ENCODE measurements at regions not wholly inside any gene's neighbourhood (a gene's known extent, or its start where the extent isn't known, plus 50 kb on each side); places are given as distances from the start of the nearest gene placed in this dataset.
"Not testable (repeated sequence)": the region's sequence is repeated elsewhere in the genome, so short reads cannot be mapped to it uniquely, and the experiment has no call there.

- not testable (repeated sequence) for DNase-seq
Measured at GRCh38 chr14:105623178-105623577, 96.8 kb downstream of the TMEM121 start.

DNA sequence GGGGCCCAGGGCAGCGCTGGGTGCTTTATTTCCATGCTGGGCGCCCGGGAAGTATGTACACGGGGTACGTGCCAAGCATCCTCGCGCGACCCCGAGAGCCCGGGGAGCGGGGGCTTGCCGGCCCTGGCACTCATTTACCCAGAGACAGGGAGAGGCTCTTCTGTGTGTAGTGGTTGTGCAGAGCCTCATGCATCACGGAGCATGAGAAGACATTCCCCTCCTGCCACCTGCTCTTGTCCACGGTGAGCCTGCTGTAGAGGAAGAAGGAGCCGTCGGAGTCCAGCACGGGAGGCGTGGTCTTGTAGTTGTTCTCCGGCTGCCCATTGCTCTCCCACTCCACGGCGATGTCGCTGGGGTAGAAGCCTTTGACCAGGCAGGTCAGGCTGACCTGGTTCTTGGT lies 98.0 kb downstream of the TMEM121 start:
- DNase-seq = not testable (repeated sequence)

DNA sequence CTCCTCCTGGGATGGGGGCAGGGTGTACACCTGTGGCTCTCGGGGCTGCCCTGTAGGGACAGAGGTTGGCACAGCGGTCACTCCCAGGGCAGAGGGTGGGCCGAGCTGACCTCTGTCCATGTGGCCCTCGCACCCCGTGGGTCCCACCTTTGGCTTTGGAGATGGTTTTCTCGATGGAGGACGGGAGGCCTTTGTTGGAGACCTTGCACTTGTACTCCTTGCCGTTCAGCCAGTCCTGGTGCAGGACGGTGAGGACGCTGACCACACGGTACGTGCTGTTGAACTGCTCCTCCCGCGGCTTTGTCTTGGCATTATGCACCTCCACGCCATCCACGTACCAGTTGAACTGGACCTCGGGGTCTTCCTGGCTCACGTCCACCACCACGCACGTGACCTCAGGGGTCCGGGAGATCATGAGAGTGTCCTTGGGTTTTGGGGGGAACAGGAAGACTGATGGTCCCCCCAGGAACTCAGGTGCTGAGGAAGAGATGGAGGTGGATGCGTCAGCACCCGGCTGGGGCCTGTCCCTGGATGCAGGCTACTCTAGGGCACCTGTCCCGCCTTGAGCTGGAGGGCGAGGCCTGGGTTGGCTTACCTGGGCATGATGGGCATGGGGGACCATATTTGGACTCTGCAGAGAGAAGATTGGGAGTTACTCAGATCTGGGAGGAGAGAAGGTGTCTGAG lies 98.5 kb downstream of the TMEM121 start:
- not testable (repeated sequence) for DNase-seq

DNA sequence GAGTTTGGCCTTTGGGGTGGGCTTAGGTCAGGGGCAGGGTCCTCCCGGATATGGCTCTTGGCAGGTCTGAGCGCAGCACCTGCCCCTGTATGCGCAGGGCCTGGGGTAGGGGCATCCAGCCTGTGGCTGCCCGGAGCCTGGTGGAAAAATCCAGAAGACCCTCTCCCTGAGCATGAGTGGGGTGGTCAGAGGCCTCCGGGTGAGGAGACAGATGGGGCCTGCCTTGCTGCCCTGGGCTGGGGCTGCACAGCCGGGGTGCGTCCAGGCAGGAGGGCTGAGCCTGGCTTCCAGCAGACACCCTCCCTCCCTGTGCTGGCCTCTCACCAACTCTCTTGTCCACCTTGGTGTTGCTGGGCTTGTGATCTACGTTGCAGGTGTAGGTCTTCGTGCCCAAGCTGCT lies 99.1 kb downstream of the TMEM121 start:
- DNase-seq = not testable (repeated sequence)

- DNase-seq = not testable (repeated sequence)
Measured at GRCh38 chr14:105626111-105626510, 99.7 kb downstream of the TMEM121 start.

- not testable (repeated sequence) for DNase-seq
Measured at GRCh38 chr14:105626651-105627050, 100.3 kb downstream of the TMEM121 start.

- DNase-seq = not testable (repeated sequence)
Measured at GRCh38 chr14:105627287-105627686, 100.9 kb downstream of the TMEM121 start.

- DNase-seq = no peak
Measured at GRCh38 chr14:105627701-105628100, 101.3 kb downstream of the TMEM121 start.

- DNase-seq = not testable (repeated sequence)
Measured at GRCh38 chr14:105628126-105628525, 101.7 kb downstream of the TMEM121 start.

DNA sequence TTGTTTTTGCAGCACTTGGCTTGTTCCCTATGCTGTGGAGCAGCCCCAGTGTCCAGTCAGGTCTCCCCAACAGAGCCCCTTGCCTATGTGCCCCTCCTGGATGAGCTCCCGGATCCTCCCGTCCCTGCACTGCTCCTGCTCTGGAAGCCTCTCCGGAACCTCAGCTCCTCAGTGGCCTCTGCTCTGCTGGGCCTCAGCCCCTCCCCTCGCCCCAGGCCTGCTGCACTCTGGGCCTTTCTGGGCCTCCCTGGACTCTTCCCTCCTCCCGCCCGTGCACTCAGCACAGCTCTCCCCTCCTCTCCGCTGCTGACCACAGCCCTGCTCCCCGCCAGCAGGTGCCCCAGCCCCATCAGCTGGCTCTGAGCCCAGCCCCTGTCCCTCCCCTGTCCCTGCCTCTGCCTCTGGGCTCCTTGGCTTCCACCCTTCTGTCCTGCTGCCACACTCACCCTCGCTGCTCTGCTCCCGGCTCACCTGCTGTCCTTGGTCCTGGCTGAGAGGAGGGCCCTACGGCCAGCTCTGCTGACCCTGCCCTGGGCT lies 102.2 kb downstream of the TMEM121 start:
- DNase-seq = not testable (repeated sequence)

DNA sequence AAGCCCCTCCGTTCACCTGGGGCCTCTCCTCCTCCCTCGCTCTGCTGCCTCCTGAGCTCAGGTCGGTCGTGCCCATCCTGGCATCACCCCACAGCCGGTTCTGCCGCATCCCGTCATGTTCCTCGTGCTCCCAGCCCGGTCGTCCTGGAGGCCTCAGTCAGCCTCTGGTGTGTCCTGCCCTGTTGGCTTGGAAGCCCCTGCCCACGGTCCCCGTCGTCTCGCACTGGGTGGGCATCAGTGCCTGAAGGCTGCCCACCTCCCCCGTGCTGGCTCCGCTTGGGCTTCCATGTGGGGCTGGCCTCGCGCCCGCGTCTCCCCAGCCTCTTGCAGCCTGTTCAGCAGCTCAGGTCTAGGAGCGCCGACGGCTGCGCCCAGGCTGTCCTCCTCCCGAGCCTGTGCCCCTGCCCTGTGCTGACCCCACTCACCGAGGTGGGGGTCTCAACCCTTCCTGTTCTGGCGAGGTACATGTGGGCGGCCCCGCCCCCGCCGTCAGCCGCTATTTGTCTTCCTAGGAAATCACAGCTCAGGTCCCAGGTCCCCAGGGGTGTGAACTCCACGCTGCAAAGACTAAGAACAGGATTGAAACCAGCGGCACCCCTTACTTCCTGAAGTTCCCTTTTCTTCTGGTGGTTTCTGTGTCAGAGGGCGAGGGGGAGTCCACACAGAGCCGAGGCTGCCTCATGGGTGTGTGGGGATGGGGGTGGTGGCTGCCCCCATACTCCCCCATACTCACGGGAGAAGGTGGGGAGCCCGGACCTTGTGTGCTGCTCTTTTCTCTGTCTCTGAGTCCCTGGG lies 102.9 kb downstream of the TMEM121 start:
- DNase-seq = not testable (repeated sequence)

- no peak for DNase-seq
Measured at GRCh38 chr14:105629886-105630215, 103.5 kb downstream of the TMEM121 start.

DNA sequence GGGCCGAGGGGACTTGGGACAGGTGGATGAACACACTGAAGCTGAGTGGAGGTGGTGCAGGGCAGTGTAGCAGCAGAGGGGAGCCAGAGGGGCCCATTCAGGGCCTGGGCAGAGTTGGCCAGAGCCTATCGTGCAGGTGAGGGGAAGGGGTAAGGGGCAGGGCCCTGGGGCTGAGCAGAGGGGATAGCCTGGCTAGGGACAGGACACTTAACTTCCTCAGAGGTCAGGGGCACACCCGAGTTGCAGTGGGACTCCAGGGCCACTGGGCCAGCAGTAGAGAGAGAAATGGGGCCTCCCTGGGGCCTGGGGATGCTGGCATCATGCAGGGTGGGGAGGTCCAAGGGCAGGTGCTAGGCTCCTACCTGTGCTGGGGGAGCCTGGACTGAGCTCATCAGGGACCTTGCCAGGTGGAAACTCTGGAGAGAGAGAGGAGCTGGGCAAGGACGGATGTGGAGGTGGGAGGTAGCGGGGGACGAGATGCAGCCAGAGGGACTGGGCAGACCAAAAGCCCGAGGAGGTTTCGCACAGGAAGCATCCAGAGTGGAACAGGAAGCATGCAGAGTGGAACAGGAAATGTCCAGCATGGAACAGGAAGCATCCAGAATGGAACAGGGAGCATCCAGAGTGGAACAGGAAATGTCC lies 104.0 kb downstream of the TMEM121 start:
- not testable (repeated sequence) for DNase-seq

GRCh38 chr14:105630935-105631779 lies 104.8 kb downstream of the TMEM121 start:
- not testable (repeated sequence) for DNase-seq

DNA sequence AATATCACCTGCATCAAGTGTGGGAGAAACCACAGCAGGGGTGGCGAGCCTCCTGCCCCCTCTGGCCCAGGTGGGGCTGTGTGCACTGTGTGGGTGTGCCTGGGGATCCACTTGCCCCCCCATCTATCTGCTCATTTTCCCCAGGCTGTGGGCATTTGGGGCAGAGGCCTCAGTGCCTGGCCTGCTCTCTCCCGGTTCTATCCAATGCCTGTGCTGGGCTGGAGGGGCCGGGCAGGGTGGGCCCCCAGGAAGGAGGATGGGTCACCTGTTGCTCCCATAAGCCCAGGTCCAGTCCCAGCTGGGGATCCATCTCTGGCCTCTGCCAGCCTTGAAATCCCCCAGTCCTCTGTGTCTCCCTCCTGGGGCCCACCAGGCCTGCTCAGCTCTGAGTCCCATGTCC lies 105.6 kb downstream of the TMEM121 start:
- no peak for DNase-seq

GRCh38 chr14:105633596-105633995 lies 107.2 kb downstream of the TMEM121 start:
- not testable (repeated sequence) for DNase-seq

DNA sequence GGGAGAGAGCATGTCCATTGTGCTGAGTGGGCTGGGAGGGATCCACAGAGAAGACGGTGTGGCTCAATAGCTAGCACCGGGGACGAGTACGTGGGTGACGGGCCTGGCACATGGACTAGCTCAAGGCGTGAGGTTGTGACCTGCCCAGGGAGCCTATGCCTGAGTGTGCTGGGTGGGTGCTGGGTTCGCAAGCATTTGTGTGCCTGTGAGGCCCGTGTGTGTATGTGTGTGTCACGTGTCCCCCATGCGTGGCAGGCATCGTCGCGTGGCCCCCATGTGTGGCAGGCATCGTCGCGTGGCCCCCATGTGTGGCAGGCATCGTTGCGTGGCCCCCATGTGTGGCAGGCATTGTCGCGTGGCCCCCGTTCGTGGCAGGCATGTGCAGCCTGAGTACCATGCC lies 109.2 kb downstream of the TMEM121 start:
- DNase-seq = no peak

DNA sequence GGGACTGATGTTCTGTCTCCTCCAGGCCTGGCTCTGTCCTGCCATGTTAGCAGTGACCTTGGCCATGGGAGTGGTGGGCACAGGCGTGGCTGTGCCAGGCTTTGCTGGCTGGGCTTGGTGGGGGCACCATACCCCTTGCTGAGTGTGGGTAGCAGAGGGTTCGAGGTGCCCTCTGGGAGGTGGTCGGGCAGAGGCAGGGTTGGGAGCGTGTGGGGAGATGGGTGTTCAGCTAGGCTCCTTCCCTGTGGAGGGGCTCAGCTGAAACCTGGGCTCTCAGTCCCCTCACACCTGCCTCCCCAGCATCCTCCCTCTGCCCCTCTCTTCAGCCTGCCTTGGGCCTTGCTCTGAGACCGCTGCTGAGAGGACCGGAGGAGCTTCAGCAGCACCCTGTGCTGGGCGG lies 109.6 kb downstream of the TMEM121 start:
- not testable (repeated sequence) for DNase-seq

DNA sequence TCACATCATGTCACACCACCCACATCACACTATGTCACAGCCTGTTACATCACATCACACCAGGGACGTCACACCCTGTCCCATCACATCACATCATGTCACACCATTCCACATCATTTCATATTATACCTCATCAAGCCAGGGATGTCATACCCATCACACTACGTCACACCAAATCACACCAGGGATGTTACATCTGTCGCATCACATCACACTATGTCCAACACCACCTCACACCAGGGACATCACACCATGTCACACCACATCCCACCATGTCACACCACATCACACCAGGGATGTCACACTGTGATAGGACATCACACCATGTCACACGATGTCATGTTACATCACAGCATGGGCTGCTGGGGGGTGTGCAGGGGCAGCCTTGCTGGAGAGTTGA lies 110.6 kb downstream of the TMEM121 start:
- DNase-seq = no peak

GRCh38 chr14:105637345-105637744 lies 111.0 kb downstream of the TMEM121 start:
- DNase-seq = not testable (repeated sequence)

- not testable (repeated sequence) for DNase-seq
Measured at GRCh38 chr14:105639969-105640931, 113.9 kb downstream of the TMEM121 start.
